MM.1S (cell line): ENCODE measurements at regions not wholly inside any gene's neighbourhood (a gene's known extent, or its start where the extent isn't known, plus 50 kb on each side); places are given as distances from the start of the nearest gene placed in this dataset.
"Not testable (repeated sequence)": the region's sequence is repeated elsewhere in the genome, so short reads cannot be mapped to it uniquely, and the experiment has no call there.

Source experiments
- DNase-seq: peaks from one replicate; pipeline ENCODE4 v3.0.0-alpha.2; 2015
- H2AFZ ChIP-seq: fragments of 300-600 bp; sonication (generic); 2 replicates; pipeline ENCODE4 v1.6.0; 2016; ENCODE audit warnings: antibody characterized with exemption, low read length
- H3F3A ChIP-seq: fragments of 300-600 bp; sonication (generic); 2 replicates; pipeline ENCODE4 v1.6.1; 2016; ENCODE audit warnings: mild to moderate bottlenecking, antibody characterized with exemption, low read length, moderate library complexity, mixed read lengths; ENCODE audit not compliant: insufficient read depth
- H3K27ac ChIP-seq: fragments of 300-600 bp; sonication (generic); 2 replicates; pipeline ENCODE4 v1.5.1; 2016; ENCODE audit warnings: mild to moderate bottlenecking, low read length
- H3K27me3 ChIP-seq: fragments of 300-600 bp; sonication (generic); replicated peaks from 2 replicates; pipeline ENCODE4 v1.6.0; 2016; ENCODE audit warnings: low read length; ENCODE audit not compliant: insufficient read depth
- H3K36me3 ChIP-seq: fragments of 300-600 bp; sonication (generic); replicated peaks from 2 replicates; pipeline ENCODE4 v1.6.1; 2016; ENCODE audit warnings: mild to moderate bottlenecking, low read length, mixed read lengths; ENCODE audit not compliant: insufficient read depth
- H3K4me1 ChIP-seq: fragments of 300-600 bp; sonication (generic); 2 replicates; pipeline ENCODE4 v1.6.1; 2016; ENCODE audit warnings: low read length, mixed read lengths
- H3K4me2 ChIP-seq: fragments of 300-600 bp; sonication (generic); 2 replicates; pipeline ENCODE4 v1.6.0; 2016; ENCODE audit warnings: low read depth, low read length
- H3K4me3 ChIP-seq: fragments of 300-600 bp; sonication (generic); 2 replicates; pipeline ENCODE4 v1.5.1; 2016; ENCODE audit warnings: low read length, mixed read lengths
- H3K79me2 ChIP-seq: fragments of 300-600 bp; sonication (generic); 2 replicates; pipeline ENCODE4 v1.6.1; 2016; ENCODE audit warnings: mixed run types, low read length, mixed read lengths
- H3K9ac ChIP-seq: fragments of 300-600 bp; sonication (generic); 2 replicates; pipeline ENCODE4 v1.6.1; 2016; ENCODE audit warnings: low read length, mixed read lengths
- H3K9me2 ChIP-seq: fragments of 300-600 bp; sonication (generic); replicated peaks from 2 replicates; pipeline ENCODE4 v1.6.1; 2016; ENCODE audit warnings: mild to moderate bottlenecking, low read length, mixed read lengths; ENCODE audit not compliant: insufficient read depth
- H3K9me3 ChIP-seq: fragments of 300-600 bp; sonication (generic); replicated peaks from 2 replicates; pipeline ENCODE4 v1.6.1; 2016; ENCODE audit warnings: mild to moderate bottlenecking, low read length, mixed read lengths; ENCODE audit not compliant: insufficient read depth
- H4K20me1 ChIP-seq: fragments of 300-600 bp; sonication (generic); 2 replicates; pipeline ENCODE4 v1.6.1; 2016; ENCODE audit warnings: mild to moderate bottlenecking, low read length, moderate library complexity, mixed read lengths; ENCODE audit not compliant: insufficient read depth
- CTCF ChIP-seq: fragments of 300-600 bp; sonication (generic); IDR thresholded peaks from 2 replicates; pipeline ENCODE4 v1.5.1; 2016; ENCODE audit warnings: antibody characterized with exemption, low read length, mixed read lengths
- EZH2 ChIP-seq: fragments of 300-600 bp; sonication (generic); optimal IDR thresholded peaks from 2 replicates; pipeline ENCODE3; 2017; ENCODE audit warnings: low read depth, mild to moderate bottlenecking, antibody characterized with exemption, low read length, mixed read lengths
- EZH2phosphoT487 ChIP-seq: fragments of 300-600 bp; sonication (generic); IDR thresholded peaks from 2 replicates; pipeline ENCODE4 v1.6.1; 2018; ENCODE audit warnings: antibody characterized with exemption, low read length

- Histone ChIP-seq H3K27me3 (no peaks in the 10 kb centered on the region), H3K27ac (no peak overlapping the region), H2AFZ (no peak overlapping the region), H3K79me2 (no peaks in the 10 kb centered on the region), H3K9me2 (no peaks in the 10 kb centered on the region), H3K4me3 (no peak overlapping the region), H3K9me3 (no peaks in the 10 kb centered on the region), H3K4me2 (no peak overlapping the region), H3K4me1 (no peaks in the 10 kb centered on the region), H3K36me3 (no peaks in the 10 kb centered on the region), H3K9ac (no peak overlapping the region), H3F3A (no peaks in the 10 kb centered on the region), H4K20me1 (no peaks in the 10 kb centered on the region)
- no peak for TF ChIP-seq EZH2phosphoT487
- no peak for TF ChIP-seq CTCF
- no peak for TF ChIP-seq EZH2
- no peak for DNase-seq
Measured at GRCh38 chrX:19245711-19246269, 97.9 kb upstream of the PDHA1 start.

GRCh38 chrX:19256986-19257385 is 86.7 kb upstream of the PDHA1 start:
- Histone ChIP-seq H3F3A (no peaks in the 10 kb centered on the region), H3K27ac (no peak overlapping the region), H3K27me3 (no peaks in the 10 kb centered on the region), H3K9me2 (no peaks in the 10 kb centered on the region), H3K4me1 (no peaks in the 10 kb centered on the region), H2AFZ (no peak overlapping the region), H3K4me2 (no peak overlapping the region), H3K9me3 (no peaks in the 10 kb centered on the region), H3K9ac (no peak overlapping the region), H4K20me1 (no peaks in the 10 kb centered on the region), H3K79me2 (no peaks in the 10 kb centered on the region), H3K4me3 (no peak overlapping the region), H3K36me3 (no peaks in the 10 kb centered on the region)
- TF ChIP-seq CTCF (no peak), EZH2phosphoT487 (no peak), EZH2 (no peak)
- no peak for DNase-seq

GRCh38 chrX:19261026-19261425 is 82.7 kb upstream of the PDHA1 start:
- not testable (repeated sequence) for H3K4me3 ChIP-seq, H3K9me3 ChIP-seq, H3F3A ChIP-seq, H3K79me2 ChIP-seq, H3K27me3 ChIP-seq, H3K36me3 ChIP-seq, H4K20me1 ChIP-seq, H3K9ac ChIP-seq, H3K4me1 ChIP-seq, H3K27ac ChIP-seq, H3K4me2 ChIP-seq, H2AFZ ChIP-seq, H3K9me2 ChIP-seq, DNase-seq

GRCh38 chrX:19270727-19271126 is 73.0 kb upstream of the PDHA1 start:
- DNase-seq: no peak
- H3K27ac ChIP-seq: no peak overlapping the region
- H3K27me3 ChIP-seq: no peaks in the 10 kb centered on the region
- no peaks in the 10 kb centered on the region for H4K20me1 ChIP-seq
- no peak overlapping the region for H2AFZ ChIP-seq
- H3K79me2 ChIP-seq: no peaks in the 10 kb centered on the region
- H3K9ac ChIP-seq: no peak overlapping the region
- no peaks in the 10 kb centered on the region for H3F3A ChIP-seq
- H3K4me1 ChIP-seq: no peaks in the 10 kb centered on the region
- H3K9me2 ChIP-seq: no peaks in the 10 kb centered on the region
- no peaks in the 10 kb centered on the region for H3K9me3 ChIP-seq
- TF ChIP-seq EZH2phosphoT487 (no peak), EZH2 (no peak), CTCF (no peak)
- no peak overlapping the region for H3K4me3 ChIP-seq
- no peaks in the 10 kb centered on the region for H3K36me3 ChIP-seq
- H3K4me2 ChIP-seq: no peak overlapping the region
